B cell (primary cell): ENCODE measurements at regions not wholly inside any gene's neighbourhood (a gene's known extent, or its start where the extent isn't known, plus 50 kb on each side); places are given as distances from the start of the nearest gene placed in this dataset.

ENCODE experiments used
- ATAC-seq: fragments of 200-7000 bp; cut with Tn5 transposase; one replicate; pipeline ENCODE4 v1.10.0; 2021; ENCODE audit warnings: low read depth, mild to moderate bottlenecking, moderate number of reproducible peaks, moderate library complexity
- CTCF ChIA-PET: fragments of 350-600 bp; sonication (Branson Sonifier 250); formaldehyde crosslinking; loops from one replicate; lab custom pipeline; 2021; ENCODE audit warnings: antibody characterized with exemption, inconsistent platforms; lab: Charles Lee
- POLR2A ChIA-PET: fragments of 350-600 bp; sonication (Branson Sonifier 250); formaldehyde crosslinking; loops from one replicate; lab custom pipeline; 2021; ENCODE audit warnings: antibody characterized with exemption; lab: Charles Lee
- DNase-seq: peaks from one replicate; pipeline ENCODE4 v3.0.0; 2013
- H2AFZ ChIP-seq: 2 replicates; pipeline ENCODE4 v1.6.1; 2012; ENCODE audit warnings: mild to moderate bottlenecking, low read depth, low read length; ENCODE audit not compliant: insufficient read depth, poor library complexity, severe bottlenecking
- H3K27ac ChIP-seq, 2 donors: 1 replicate in 1 of 2; 2 replicates in 1 of 2; pipeline ENCODE4 v1.5.1; 2012 to 2013; ENCODE audit warnings: low read length in 2 of 2, mild to moderate bottlenecking in 2 of 2, moderate library complexity in 1 of 2
- H3K27me3 ChIP-seq, 4 experiments: fragments of 200-600 bp in 1 of 4; sonication (generic) in 1 of 4; replicated peaks in 1 of 4; 1 replicate in 2 of 4; 2 replicates in 2 of 4; pipeline versions ENCODE4 v1.6.1 to v1.7.0; 2013 to 2016; ENCODE audit warnings: low read length in 3 of 4, mild to moderate bottlenecking in 2 of 4, mixed read lengths in 1 of 4, moderate library complexity in 1 of 4; ENCODE audit not compliant: insufficient read depth in 4 of 4, control insufficient read depth in 3 of 4; ENCODE audit errors: control extremely low read depth in 1 of 4
- H3K36me3 ChIP-seq, 2 experiments: replicated peaks in 1 of 2; 1 replicate in 1 of 2; 2 replicates in 1 of 2; pipeline versions ENCODE4 v1.6.1 to v1.7.1; 2013; ENCODE audit warnings: low read length in 1 of 2; ENCODE audit not compliant: insufficient read depth in 2 of 2, control insufficient read depth in 1 of 2; ENCODE audit errors: control extremely low read depth in 1 of 2, extremely low read depth in 1 of 2
- H3K4me1 ChIP-seq, 2 donors: fragments of 200-600 bp in 1 of 2; sonication (generic) in 1 of 2; 1 replicate in 1 of 2; 2 replicates in 1 of 2; pipeline versions ENCODE4 v1.5.1 to v1.6.1; 2013 to 2017; ENCODE audit warnings: low read length in 2 of 2; ENCODE audit not compliant: control insufficient read depth in 2 of 2, insufficient read depth in 2 of 2
- H3K4me2 ChIP-seq: replicated peaks from 2 replicates; pipeline ENCODE3; 2012; ENCODE audit warnings: mild to moderate bottlenecking, low read depth, low read length; ENCODE audit not compliant: poor library complexity, severe bottlenecking
- H3K4me3 ChIP-seq, 5 experiments: fragments of 200-600 bp in 1 of 5; sonication (generic) in 1 of 5; 1 replicate in 3 of 5; 2 replicates in 2 of 5; pipeline versions ENCODE4 v1.5.1 to v1.7.0; 2011 to 2016; ENCODE audit warnings: low read length in 4 of 5, mild to moderate bottlenecking in 4 of 5, low read depth in 2 of 5, control low read depth in 1 of 5, moderate library complexity in 1 of 5; ENCODE audit not compliant: insufficient read depth in 1 of 5; ENCODE audit errors: control extremely low read depth in 1 of 5, extremely low read depth in 1 of 5
- H3K79me2 ChIP-seq: fragments of 200-600 bp; sonication (generic); one replicate; pipeline ENCODE4 v1.6.0; 2016; ENCODE audit warnings: low read length; ENCODE audit not compliant: control insufficient read depth, insufficient read depth
- H3K9ac ChIP-seq: fragments of 200-600 bp; sonication (generic); 2 replicates; pipeline ENCODE4 v1.6.1; 2017; ENCODE audit warnings: mild to moderate bottlenecking, low read length, moderate library complexity
- H3K9me3 ChIP-seq, 3 donors: one replicate each; pipeline versions ENCODE4 v1.6.1 to v1.7.1; 2013; ENCODE audit warnings: low read length in 2 of 3; ENCODE audit not compliant: control insufficient read depth in 2 of 3, insufficient read depth in 1 of 3; ENCODE audit errors: control extremely low read depth in 1 of 3
- H4K20me1 ChIP-seq: 2 replicates; pipeline ENCODE4 v1.6.0; 2012; ENCODE audit warnings: mild to moderate bottlenecking, low read length; ENCODE audit not compliant: insufficient read depth, control insufficient read depth, poor library complexity, severe bottlenecking
- H3K27ac Mint-ChIP-seq: one replicate; pipeline ENCODE4 v1.8.0; 2021; ENCODE audit warnings: mixed read lengths
- H3K27me3 Mint-ChIP-seq: one replicate; pipeline ENCODE4 v1.8.0; 2021; ENCODE audit warnings: mixed read lengths
- H3K4me1 Mint-ChIP-seq: one replicate; pipeline ENCODE4 v1.8.0; 2021; ENCODE audit warnings: mixed read lengths
- H3K4me3 Mint-ChIP-seq: one replicate; pipeline ENCODE4 v1.8.0; 2021; ENCODE audit warnings: mixed read lengths
- H3K9me3 Mint-ChIP-seq: one replicate; pipeline ENCODE4 v1.8.0; 2022; ENCODE audit warnings: mixed read lengths; ENCODE audit not compliant: insufficient read depth
- EZH2 ChIP-seq: IDR thresholded peaks from 2 replicates; pipeline ENCODE4 v1.6.1; 2012; ENCODE audit warnings: borderline replicate concordance, low read depth, mild to moderate bottlenecking, moderate library complexity, low read length; ENCODE audit not compliant: insufficient read depth, poor library complexity, severe bottlenecking
- WGBS: methylation state at CpG from one replicate; pipeline ENCODE4 v1.1.5; 2013; ENCODE audit warnings: missing lambda C conversion rate; ENCODE audit not compliant: insufficient coverage; 5-methylcytosine and 5-hydroxymethylcytosine counted together
- intact Hi-C: fragments of 100-400 bp; cut with micrococcal nuclease; formaldehyde crosslinking; loops from one replicate; pipeline ENCODE4 v1.10.0; 2022
- TF ChIP-seq, protein P1 (sequence below): fragments of 200-600 bp; IDR thresholded peaks from one replicate; pipeline ENCODE4 v1.8.0; 2022; ENCODE audit warnings: antibody characterized with exemption, mild to moderate bottlenecking

DNA sequence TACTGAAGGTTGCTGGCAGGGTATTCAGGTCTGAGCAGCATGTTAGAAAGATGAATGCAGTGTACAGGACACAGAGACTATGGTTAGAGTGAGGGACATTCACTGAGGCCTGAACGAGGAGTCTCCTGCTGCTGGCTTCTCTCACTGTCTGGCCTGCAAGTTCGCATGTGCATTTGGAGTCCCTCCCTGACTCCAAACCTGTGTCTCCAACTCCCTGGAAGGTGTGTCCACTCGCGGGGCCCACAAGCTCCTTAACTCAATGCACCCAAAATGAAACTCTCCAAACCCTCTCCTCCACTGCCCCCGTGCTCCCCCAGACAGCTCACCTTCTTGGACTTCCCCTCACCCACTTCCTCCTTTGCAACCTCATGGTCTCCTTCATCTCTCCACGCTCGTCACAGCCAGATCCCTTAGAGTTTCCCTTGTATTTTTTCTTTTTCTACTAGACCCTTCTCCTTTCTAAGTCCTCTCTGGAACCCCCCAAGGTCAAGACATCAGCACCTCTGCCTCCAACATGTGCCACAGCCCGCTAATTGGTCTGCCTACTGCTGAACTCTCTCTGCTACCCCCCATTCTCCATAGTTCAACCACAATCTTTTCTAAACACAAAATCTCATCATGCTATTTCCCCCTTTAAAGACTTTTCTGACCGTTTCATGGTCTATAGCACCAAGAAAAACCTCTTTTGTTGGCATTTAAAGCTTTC, 58.3 kb downstream of the HES1 start:
- Mint-ChIP-seq H3K27ac (peak overlapping the region; percentile 21), H3K9me3 (no peaks in the 10 kb centered on the region), H3K4me3 (peak overlapping the region; percentile 6), H3K4me1 (peaks cover 30% of the 10 kb centered on the region), H3K27me3 (peaks cover 11% of the 10 kb centered on the region)
- ChIA-PET CTCF (interaction anchor here (0.6 kb wide), 1 partner anchor 56 kb away, joined by 3 read pairs; no protein-coding TSS in a partner anchor), POLR2A (no interaction called here)
- no peaks in the 10 kb centered on the region for H3K36me3 ChIP-seq
- 41% methylated on average over 9 of the region's 9 CpGs for WGBS
- DNase-seq (peak; percentile 78), ATAC-seq (peak; percentile 84)
- no peaks in the 10 kb centered on the region for H3K79me2 ChIP-seq
- no peak overlapping the region for H3K9ac ChIP-seq
- H3K27me3 ChIP-seq = peaks cover 0 to 6% (median 0%) of the 10 kb centered on the region in 4 experiments
- no peak overlapping the region for H2AFZ ChIP-seq
- peak overlapping the region; percentile 50 for H3K4me2 ChIP-seq
- peaks cover 0 to 5% (median 0%) of the 10 kb centered on the region in 3 donors for H3K9me3 ChIP-seq
- TF ChIP-seq, protein P1, sequence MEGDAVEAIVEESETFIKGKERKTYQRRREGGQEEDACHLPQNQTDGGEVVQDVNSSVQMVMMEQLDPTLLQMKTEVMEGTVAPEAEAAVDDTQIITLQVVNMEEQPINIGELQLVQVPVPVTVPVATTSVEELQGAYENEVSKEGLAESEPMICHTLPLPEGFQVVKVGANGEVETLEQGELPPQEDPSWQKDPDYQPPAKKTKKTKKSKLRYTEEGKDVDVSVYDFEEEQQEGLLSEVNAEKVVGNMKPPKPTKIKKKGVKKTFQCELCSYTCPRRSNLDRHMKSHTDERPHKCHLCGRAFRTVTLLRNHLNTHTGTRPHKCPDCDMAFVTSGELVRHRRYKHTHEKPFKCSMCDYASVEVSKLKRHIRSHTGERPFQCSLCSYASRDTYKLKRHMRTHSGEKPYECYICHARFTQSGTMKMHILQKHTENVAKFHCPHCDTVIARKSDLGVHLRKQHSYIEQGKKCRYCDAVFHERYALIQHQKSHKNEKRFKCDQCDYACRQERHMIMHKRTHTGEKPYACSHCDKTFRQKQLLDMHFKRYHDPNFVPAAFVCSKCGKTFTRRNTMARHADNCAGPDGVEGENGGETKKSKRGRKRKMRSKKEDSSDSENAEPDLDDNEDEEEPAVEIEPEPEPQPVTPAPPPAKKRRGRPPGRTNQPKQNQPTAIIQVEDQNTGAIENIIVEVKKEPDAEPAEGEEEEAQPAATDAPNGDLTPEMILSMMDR = no peak
- no peak for TF ChIP-seq EZH2
- intact Hi-C loops = no loop called here
- no peaks in the 10 kb centered on the region for H4K20me1 ChIP-seq
- peaks cover 16 to 24% of the 10 kb centered on the region in 2 donors for H3K4me1 ChIP-seq
- H3K27ac ChIP-seq = no peak overlapping the region
- peak overlapping the region in 1 of 5 experiments; percentile 17 for H3K4me3 ChIP-seq

DNA sequence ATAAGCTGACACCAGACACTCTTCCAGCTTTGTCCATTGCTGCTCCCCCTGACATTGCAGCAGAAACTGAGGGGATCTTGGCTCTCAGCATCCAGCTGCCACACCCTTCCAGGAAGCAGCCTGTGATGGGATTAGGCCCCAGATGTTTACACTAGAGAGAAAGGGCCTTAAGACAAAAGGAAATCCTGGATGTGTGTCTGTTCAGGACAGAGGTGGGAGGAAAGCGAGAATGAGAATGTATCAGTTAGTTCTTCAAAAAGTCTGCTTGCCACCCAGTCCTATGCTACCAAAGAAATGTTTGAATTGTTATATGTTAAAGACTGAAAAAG, 58.8 kb downstream of the HES1 start:
- ChIA-PET CTCF (no interaction called here), POLR2A (no interaction called here)
- TF ChIP-seq EZH2 = no peak
- TF ChIP-seq, protein P1 = no peak
- Histone ChIP-seq H2AFZ (no peak overlapping the region), H3K4me2 (peak overlapping the region; percentile 50), H3K79me2 (no peaks in the 10 kb centered on the region), H3K9me3 (peaks cover 0 to 5% (median 0%) of the 10 kb centered on the region in 3 donors), H4K20me1 (no peaks in the 10 kb centered on the region), H3K27ac (no peak overlapping the region), H3K9ac (no peak overlapping the region), H3K4me3 (peak overlapping the region in 1 of 5 experiments; percentile 17), H3K36me3 (no peaks in the 10 kb centered on the region), H3K4me1 (peaks cover 19 to 29% of the 10 kb centered on the region in 2 donors), H3K27me3 (peaks cover 0 to 6% (median 0%) of the 10 kb centered on the region in 4 experiments)
- ATAC-seq (no peak), DNase-seq (no peak)
- WGBS = no CpG with 5 or more reads among the region's 1 CpG
- H3K27ac Mint-ChIP-seq = peak overlapping the region; percentile 21
- H3K27me3 Mint-ChIP-seq = peaks cover 13% of the 10 kb centered on the region
- H3K4me3 Mint-ChIP-seq = peak overlapping the region; percentile 6
- intact Hi-C loops = no loop called here
- no peaks in the 10 kb centered on the region for H3K9me3 Mint-ChIP-seq
- peaks cover 35% of the 10 kb centered on the region for H3K4me1 Mint-ChIP-seq
